ENCODE measurements at regions not wholly inside any gene's neighbourhood (a gene's known extent, or its start where the extent isn't known, plus 50 kb on each side); places are given as distances from the start of the nearest gene placed in this dataset.

DNA sequence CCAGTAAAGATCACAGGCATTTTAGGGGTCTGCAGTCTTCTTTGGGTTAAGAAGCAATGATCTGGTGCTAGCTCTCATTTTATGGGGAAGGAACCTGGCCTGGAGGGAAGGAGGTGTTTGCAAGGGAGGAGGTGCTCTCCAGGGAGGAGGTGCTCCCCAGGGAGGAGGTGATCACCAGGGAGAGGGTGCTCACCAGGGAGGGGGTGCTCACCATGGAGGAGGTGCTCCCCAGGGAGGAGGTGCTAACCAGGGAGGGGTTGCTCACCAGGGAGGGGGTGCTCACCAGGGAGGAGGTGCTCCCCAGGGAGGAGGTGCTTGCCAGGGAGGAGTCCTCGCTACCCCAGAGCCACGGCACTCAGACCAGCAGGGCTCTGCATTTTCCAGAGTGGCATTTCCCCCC is 115.7 kb downstream of the TLE3 start:
- peaks cover 45% of the 10 kb centered on the region for H3K4me1 ChIP-seq (ENCODE audit: control insufficient read depth, insufficient read depth, low read length)
- no peak for ATAC-seq
- no peaks in the 10 kb centered on the region for H3K36me3 ChIP-seq (ENCODE audit: control insufficient read depth, insufficient read depth, low read length)
- H3K27me3 ChIP-seq (ENCODE audit: control insufficient read depth, insufficient read depth, low read length): no peaks in the 10 kb centered on the region
- no peak for DNase-seq (ENCODE audit: low read depth, low spot score)
- in situ Hi-C loops (cut with HindIII; ENCODE audit: low pct_unique_long_range_greater_than_20kb, low sequenced_read_pairs) (no loop called here), intact Hi-C loops (cut with micrococcal nuclease; ENCODE audit: unreplicated experiment) (no loop called here)
- BruUV-seq (replicated peaks): no TSS peak
- TF ChIP-seq SIN3A (IDR thresholded peaks at IDR 0.05; ENCODE audit: borderline replicate concordance, insufficient read depth, low read depth, low read length) (no peak), TCF7L2 (IDR thresholded peaks at IDR 0.05; ENCODE audit: low read depth, low read length) (no peak), POLR2AphosphoS5 (IDR thresholded peaks at IDR 0.05; ENCODE audit: low read depth, low read length) (no peak)
- TF ChIP-seq, protein P1, sequence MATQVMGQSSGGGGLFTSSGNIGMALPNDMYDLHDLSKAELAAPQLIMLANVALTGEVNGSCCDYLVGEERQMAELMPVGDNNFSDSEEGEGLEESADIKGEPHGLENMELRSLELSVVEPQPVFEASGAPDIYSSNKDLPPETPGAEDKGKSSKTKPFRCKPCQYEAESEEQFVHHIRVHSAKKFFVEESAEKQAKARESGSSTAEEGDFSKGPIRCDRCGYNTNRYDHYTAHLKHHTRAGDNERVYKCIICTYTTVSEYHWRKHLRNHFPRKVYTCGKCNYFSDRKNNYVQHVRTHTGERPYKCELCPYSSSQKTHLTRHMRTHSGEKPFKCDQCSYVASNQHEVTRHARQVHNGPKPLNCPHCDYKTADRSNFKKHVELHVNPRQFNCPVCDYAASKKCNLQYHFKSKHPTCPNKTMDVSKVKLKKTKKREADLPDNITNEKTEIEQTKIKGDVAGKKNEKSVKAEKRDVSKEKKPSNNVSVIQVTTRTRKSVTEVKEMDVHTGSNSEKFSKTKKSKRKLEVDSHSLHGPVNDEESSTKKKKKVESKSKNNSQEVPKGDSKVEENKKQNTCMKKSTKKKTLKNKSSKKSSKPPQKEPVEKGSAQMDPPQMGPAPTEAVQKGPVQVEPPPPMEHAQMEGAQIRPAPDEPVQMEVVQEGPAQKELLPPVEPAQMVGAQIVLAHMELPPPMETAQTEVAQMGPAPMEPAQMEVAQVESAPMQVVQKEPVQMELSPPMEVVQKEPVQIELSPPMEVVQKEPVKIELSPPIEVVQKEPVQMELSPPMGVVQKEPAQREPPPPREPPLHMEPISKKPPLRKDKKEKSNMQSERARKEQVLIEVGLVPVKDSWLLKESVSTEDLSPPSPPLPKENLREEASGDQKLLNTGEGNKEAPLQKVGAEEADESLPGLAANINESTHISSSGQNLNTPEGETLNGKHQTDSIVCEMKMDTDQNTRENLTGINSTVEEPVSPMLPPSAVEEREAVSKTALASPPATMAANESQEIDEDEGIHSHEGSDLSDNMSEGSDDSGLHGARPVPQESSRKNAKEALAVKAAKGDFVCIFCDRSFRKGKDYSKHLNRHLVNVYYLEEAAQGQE (IDR thresholded peaks at IDR 0.05; ENCODE audit: insufficient read depth in 1 of 2, low read depth in 2 of 2, low read length in 1 of 2): no peak
- TF ChIP-seq, protein P2, sequence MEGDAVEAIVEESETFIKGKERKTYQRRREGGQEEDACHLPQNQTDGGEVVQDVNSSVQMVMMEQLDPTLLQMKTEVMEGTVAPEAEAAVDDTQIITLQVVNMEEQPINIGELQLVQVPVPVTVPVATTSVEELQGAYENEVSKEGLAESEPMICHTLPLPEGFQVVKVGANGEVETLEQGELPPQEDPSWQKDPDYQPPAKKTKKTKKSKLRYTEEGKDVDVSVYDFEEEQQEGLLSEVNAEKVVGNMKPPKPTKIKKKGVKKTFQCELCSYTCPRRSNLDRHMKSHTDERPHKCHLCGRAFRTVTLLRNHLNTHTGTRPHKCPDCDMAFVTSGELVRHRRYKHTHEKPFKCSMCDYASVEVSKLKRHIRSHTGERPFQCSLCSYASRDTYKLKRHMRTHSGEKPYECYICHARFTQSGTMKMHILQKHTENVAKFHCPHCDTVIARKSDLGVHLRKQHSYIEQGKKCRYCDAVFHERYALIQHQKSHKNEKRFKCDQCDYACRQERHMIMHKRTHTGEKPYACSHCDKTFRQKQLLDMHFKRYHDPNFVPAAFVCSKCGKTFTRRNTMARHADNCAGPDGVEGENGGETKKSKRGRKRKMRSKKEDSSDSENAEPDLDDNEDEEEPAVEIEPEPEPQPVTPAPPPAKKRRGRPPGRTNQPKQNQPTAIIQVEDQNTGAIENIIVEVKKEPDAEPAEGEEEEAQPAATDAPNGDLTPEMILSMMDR (IDR thresholded peaks at IDR 0.05): no peak
- no peak overlapping the region; the same call in 1 of the 2 replicates for H3K27ac ChIP-seq (ENCODE audit: low read length)
- H3K9me3 ChIP-seq (ENCODE audit: control insufficient read depth, insufficient read depth, low read depth, low read length): no peaks in the 10 kb centered on the region
- CTCF ChIA-PET: no interaction called here
- POLR2A ChIA-PET: no interaction called here
- H3K4me3 ChIP-seq (ENCODE audit: low read depth in 2 of 2, low read length in 2 of 2): no peak overlapping the region

DNA sequence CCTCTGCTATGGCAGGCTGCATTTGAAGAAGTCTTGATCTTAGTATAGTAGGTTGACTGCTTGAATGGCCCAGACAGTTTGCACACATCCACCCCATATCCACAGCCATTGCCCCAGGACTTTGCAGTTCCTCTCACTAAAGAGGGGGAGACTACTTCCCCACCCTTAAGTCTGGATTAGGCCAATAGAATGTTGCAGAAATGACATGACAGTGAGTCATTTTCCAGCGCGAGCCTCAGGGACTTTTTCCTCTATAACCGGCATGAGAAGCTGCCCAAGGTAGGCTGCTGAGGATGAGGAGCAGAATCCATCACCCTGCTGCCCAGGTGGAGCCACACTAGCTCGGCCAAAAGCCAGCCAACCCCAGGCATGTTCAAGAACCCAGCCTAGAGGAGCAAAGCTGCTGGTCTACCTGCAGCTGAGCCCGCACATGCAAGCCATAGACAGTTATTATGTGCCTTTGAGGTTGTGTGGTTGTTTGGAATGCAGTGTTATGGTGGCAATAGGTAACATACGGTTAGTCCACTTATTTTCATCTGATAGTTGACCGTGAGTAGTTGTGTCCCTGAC is 113.9 kb downstream of the TLE3 start:
- Histone ChIP-seq H3K4me1 (ENCODE audit: control insufficient read depth, insufficient read depth, low read length) (peaks cover 61% of the 10 kb centered on the region), H3K9me3 (ENCODE audit: control insufficient read depth, insufficient read depth, low read depth, low read length) (no peaks in the 10 kb centered on the region), H3K27me3 (ENCODE audit: control insufficient read depth, insufficient read depth, low read length) (no peaks in the 10 kb centered on the region), H3K4me3 (ENCODE audit: low read depth in 2 of 2, low read length in 2 of 2) (no peak overlapping the region), H3K27ac (ENCODE audit: low read length) (peak overlapping the region; percentile 26; the same call in 1 of the 2 replicates), H3K36me3 (ENCODE audit: control insufficient read depth, insufficient read depth, low read length) (no peaks in the 10 kb centered on the region)
- ChIA-PET CTCF (no interaction called here), POLR2A (no interaction called here)
- no peak for DNase-seq (ENCODE audit: low read depth, low spot score)
- in situ Hi-C loops (cut with HindIII; ENCODE audit: low pct_unique_long_range_greater_than_20kb, low sequenced_read_pairs): no loop called here
- no TSS peak for BruUV-seq (replicated peaks)
- ATAC-seq: peak; percentile 13; the same call in 1 of the 2 replicates
- intact Hi-C loops (cut with micrococcal nuclease; ENCODE audit: unreplicated experiment): no loop called here
- TF ChIP-seq POLR2AphosphoS5 (IDR thresholded peaks at IDR 0.05; ENCODE audit: low read depth, low read length) (no peak), TCF7L2 (IDR thresholded peaks at IDR 0.05; ENCODE audit: low read depth, low read length) (no peak)
- TF ChIP-seq, protein P1 (IDR thresholded peaks at IDR 0.05; ENCODE audit: insufficient read depth in 1 of 2, low read depth in 2 of 2, low read length in 1 of 2): no peak
